H1 (cell line): ENCODE measurements at regions not wholly inside any gene's neighbourhood (a gene's known extent, or its start where the extent isn't known, plus 50 kb on each side); places are given as distances from the start of the nearest gene placed in this dataset.

ENCODE experiments used
- CTCF ChIA-PET: fragments of 300-600 bp; sonication (Branson Sonifier 250); formaldehyde crosslinking; loops from one replicate; lab custom pipeline; 2021; ENCODE audit not compliant: partially characterized antibody; lab: Charles Lee
- POLR2A ChIA-PET: fragments of 300-600 bp; sonication (Branson Sonifier 250); formaldehyde crosslinking; loops from one replicate; lab custom pipeline; 2021; ENCODE audit warnings: inconsistent platforms; ENCODE audit not compliant: partially characterized antibody; lab: Charles Lee
- DNase-seq, 2 experiments: peaks; one replicate each; pipeline versions ENCODE4 v3.0.0 to v3.0.0-alpha.2; 2010 to 2022; ENCODE audit warnings: low spot score in 2 of 2, low read depth in 1 of 2, mixed read lengths in 1 of 2
- FAIRE-seq: peaks from 2 replicates; lab custom pipeline; 2011; peaks lifted over from hg19 to GRCh38; lab: Jason Lieb, UNC
- H2AFZ ChIP-seq: 2 replicates; pipeline ENCODE4 v1.8.1; 2012; ENCODE audit warnings: low read length, inconsistent platforms
- H2AK5ac ChIP-seq: 2 replicates; pipeline ENCODE4 v1.6.1; 2013; ENCODE audit warnings: low read depth, low read length
- H2BK120ac ChIP-seq: replicated peaks from 2 replicates; pipeline ENCODE3; 2013; ENCODE audit warnings: low read depth, low read length, inconsistent platforms
- H2BK12ac ChIP-seq: 2 replicates; pipeline ENCODE4 v1.6.1; 2013; ENCODE audit warnings: low read depth, low read length
- H2BK15ac ChIP-seq: 2 replicates; pipeline ENCODE4 v1.6.1; 2013; ENCODE audit warnings: low read length
- H2BK20ac ChIP-seq: 2 replicates; pipeline ENCODE4 v1.6.1; 2013; ENCODE audit warnings: low read length
- H2BK5ac ChIP-seq: 2 replicates; pipeline ENCODE4 v1.6.1; 2013; ENCODE audit warnings: low read depth, low read length
- H3K14ac ChIP-seq: 2 replicates; pipeline ENCODE4 v1.6.1; 2013; ENCODE audit warnings: inconsistent platforms; ENCODE audit not compliant: insufficient read length
- H3K18ac ChIP-seq: 2 replicates; pipeline ENCODE4 v1.6.1; 2013; ENCODE audit warnings: low read length; ENCODE audit errors: extremely low read depth
- H3K23ac ChIP-seq: 2 replicates; pipeline ENCODE4 v1.6.1; 2013; ENCODE audit warnings: inconsistent platforms; ENCODE audit not compliant: insufficient read length
- H3K23me2 ChIP-seq: 2 replicates; pipeline ENCODE4 v1.6.1; 2013; ENCODE audit warnings: low read depth, low read length
- H3K27ac ChIP-seq: 2 replicates; pipeline ENCODE4 v1.6.1; 2011; ENCODE audit warnings: low read depth, low read length, inconsistent platforms
- H3K27me3 ChIP-seq, 4 experiments: replicated peaks in 1 of 4; 1 replicate in 1 of 4; 2 replicates in 3 of 4; pipeline versions ENCODE4 v1.6.1 to v1.8.1; 2011 to 2013; ENCODE audit warnings: low read length in 3 of 4, mild to moderate bottlenecking in 3 of 4, inconsistent platforms in 2 of 4, mixed read lengths in 2 of 4, moderate library complexity in 1 of 4; ENCODE audit not compliant: control insufficient read depth in 3 of 4, insufficient read depth in 3 of 4; ENCODE audit errors: extremely low read depth in 1 of 4
- H3K36me3 ChIP-seq, 4 experiments: 2 replicates each; pipeline versions ENCODE4 v1.6.1 to v1.8.1; 2011 to 2013; ENCODE audit warnings: mild to moderate bottlenecking in 4 of 4, low read length in 3 of 4, moderate library complexity in 2 of 4, control low read depth in 1 of 4, inconsistent platforms in 1 of 4; ENCODE audit not compliant: insufficient read depth in 4 of 4, control insufficient read depth in 2 of 4
- H3K4ac ChIP-seq: replicated peaks from 2 replicates; pipeline ENCODE3; 2013; ENCODE audit warnings: low read length, low read depth, mixed read lengths, inconsistent platforms; ENCODE audit not compliant: insufficient read length
- H3K4me1 ChIP-seq, 4 experiments: replicated peaks in 1 of 4; 1 replicate in 1 of 4; 2 replicates in 3 of 4; pipeline versions ENCODE4 v1.6.1 to v1.8.1; 2011 to 2013; ENCODE audit warnings: low read length in 3 of 4, inconsistent platforms in 2 of 4, mixed read lengths in 1 of 4; ENCODE audit not compliant: insufficient read depth in 4 of 4, control insufficient read depth in 3 of 4
- H3K4me2 ChIP-seq, 2 experiments: 2 replicates each; pipeline versions ENCODE4 v1.6.1 to v1.8.1; 2011 to 2013; ENCODE audit warnings: low read depth in 2 of 2, low read length in 2 of 2, control low read depth in 1 of 2, inconsistent platforms in 1 of 2, mild to moderate bottlenecking in 1 of 2; ENCODE audit not compliant: insufficient read depth in 1 of 2
- H3K4me3 ChIP-seq, 4 experiments: fragments of 200-600, 300-600 bp in 1 of 4; sonication (generic), shearing (Covaris generic), sonication (Bioruptor Twin) in 1 of 4; 2 replicates each; pipeline versions ENCODE4 v1.5.1 to v1.8.1; 2011 to 2016; ENCODE audit warnings: low read length in 4 of 4, low read depth in 3 of 4, control low read depth in 2 of 4, inconsistent platforms in 2 of 4, mild to moderate bottlenecking in 2 of 4, mixed read lengths in 1 of 4, moderate library complexity in 1 of 4; ENCODE audit not compliant: insufficient read depth in 2 of 4; ENCODE audit errors: extremely low read depth in 1 of 4
- H3K56ac ChIP-seq: replicated peaks from 2 replicates; pipeline ENCODE3; 2013; ENCODE audit warnings: low read depth, mild to moderate bottlenecking, mixed read lengths, low read length, inconsistent platforms; ENCODE audit not compliant: insufficient read length
- H3K79me1 ChIP-seq: 2 replicates; pipeline ENCODE4 v1.6.1; 2013; ENCODE audit warnings: low read depth, low read length, control low read depth
- H3K79me2 ChIP-seq, 2 experiments: 2 replicates each; pipeline versions ENCODE4 v1.6.1 to v1.8.1; 2012 to 2013; ENCODE audit warnings: low read length in 2 of 2, mild to moderate bottlenecking in 2 of 2, inconsistent platforms in 1 of 2; ENCODE audit not compliant: insufficient read depth in 2 of 2, control insufficient read depth in 1 of 2
- H3K9ac ChIP-seq, 4 experiments: replicated peaks in 1 of 4; 1 replicate in 1 of 4; 2 replicates in 3 of 4; pipeline versions ENCODE4 v1.6.1 to v1.8.1; 2011 to 2013; ENCODE audit warnings: low read depth in 3 of 4, low read length in 3 of 4, control low read depth in 2 of 4, mild to moderate bottlenecking in 2 of 4, moderate library complexity in 2 of 4, inconsistent platforms in 1 of 4; ENCODE audit errors: extremely low read depth in 1 of 4
- H3K9me3 ChIP-seq, 2 experiments: 2 replicates each; pipeline versions ENCODE4 v1.6.1 to v1.8.1; 2012 to 2013; ENCODE audit warnings: mild to moderate bottlenecking in 2 of 2, moderate library complexity in 2 of 2, control low read depth in 1 of 2, inconsistent platforms in 1 of 2, low read depth in 1 of 2, low read length in 1 of 2, mixed read lengths in 1 of 2; ENCODE audit not compliant: insufficient read depth in 2 of 2
- H4K20me1 ChIP-seq, 2 experiments: replicated peaks in 1 of 2; 2 replicates each; pipeline versions ENCODE3 to v1.8.1; 2011 to 2013; ENCODE audit warnings: inconsistent platforms in 2 of 2, low read length in 2 of 2, mild to moderate bottlenecking in 1 of 2; ENCODE audit not compliant: insufficient read depth in 2 of 2, control insufficient read depth in 1 of 2
- H4K5ac ChIP-seq: 2 replicates; pipeline ENCODE4 v1.6.1; 2013; ENCODE audit warnings: low read length, low read depth, mixed read lengths, inconsistent platforms; ENCODE audit not compliant: insufficient read length
- H4K8ac ChIP-seq: 2 replicates; pipeline ENCODE4 v1.8.0; 2013; ENCODE audit warnings: mild to moderate bottlenecking, moderate library complexity, low read length, inconsistent platforms; ENCODE audit not compliant: insufficient read depth; ENCODE audit errors: extremely low read depth
- H4K91ac ChIP-seq: replicated peaks from 2 replicates; pipeline ENCODE3; 2013; ENCODE audit warnings: low read length, mixed read lengths, inconsistent platforms; ENCODE audit not compliant: insufficient read length
- SIN3A ChIP-seq, 2 experiments: IDR thresholded peaks in 1 of 2; conservative IDR thresholded peaks in 1 of 2; 2 replicates each; pipeline ENCODE4 v1.6.1; 2011 to 2012; ENCODE audit warnings: low read length in 2 of 2, improper control_type of control experiment in 1 of 2, low read depth in 1 of 2, mild to moderate bottlenecking in 1 of 2
- WGBS, 2 experiments: shearing (Covaris generic) in 1 of 2; methylation state at CpG; one replicate each; pipeline versions ENCODE4 v1.1.6 to v1.1.7; 2013 to 2015; ENCODE audit warnings: low lambda C conversion rate in 2 of 2, mixed read lengths in 2 of 2, inconsistent platforms in 1 of 2, low coverage in 1 of 2, missing lambda C conversion rate in 1 of 2; ENCODE audit not compliant: insufficient replicate concordance in 2 of 2, insufficient coverage in 1 of 2, insufficient read length in 1 of 2; ENCODE audit errors: extremely low coverage in 1 of 2, missing lambda C conversion rate in 1 of 2; 5-methylcytosine and 5-hydroxymethylcytosine counted together

GRCh38 chr4:36516522-36517095 lies 235.2 kb downstream of the DTHD1 start:
- no peak overlapping the region for H2BK20ac ChIP-seq
- no peak overlapping the region for H2AK5ac ChIP-seq
- FAIRE-seq (no peak), DNase-seq (no peak)
- H3K4me1 ChIP-seq = no peaks in the 10 kb centered on the region
- POLR2A ChIA-PET = no interaction called here
- H3K79me2 ChIP-seq = no peaks in the 10 kb centered on the region
- H4K91ac ChIP-seq = no peak overlapping the region
- no peak overlapping the region for H3K14ac ChIP-seq
- no peak overlapping the region for H4K8ac ChIP-seq
- H3K4me2 ChIP-seq = no peak overlapping the region
- H3K23me2 ChIP-seq = no peaks in the 10 kb centered on the region
- no peak overlapping the region for H3K56ac ChIP-seq
- H4K5ac ChIP-seq = no peak overlapping the region
- CTCF ChIA-PET = no interaction called here
- H2BK120ac ChIP-seq = no peak overlapping the region
- H2BK12ac ChIP-seq = no peak overlapping the region
- no peak overlapping the region for H2AFZ ChIP-seq
- H2BK15ac ChIP-seq = no peak overlapping the region
- H3K23ac ChIP-seq = no peak overlapping the region
- no peaks in the 10 kb centered on the region for H4K20me1 ChIP-seq
- H3K79me1 ChIP-seq = no peaks in the 10 kb centered on the region
- H3K27me3 ChIP-seq = no peaks in the 10 kb centered on the region
- no peak overlapping the region for H2BK5ac ChIP-seq
- TF ChIP-seq SIN3A (conservative IDR thresholded peaks at IDR 0.05 in 1 of 2, IDR thresholded peaks at IDR 0.05 in 1 of 2; ENCODE audit: low read depth in 1 of 2, low read length in 2 of 2) = no peak
- no peak overlapping the region for H3K27ac ChIP-seq
- no peak overlapping the region for H3K4ac ChIP-seq
- no peaks in the 10 kb centered on the region for H3K36me3 ChIP-seq
- WGBS, 2 experiments = 92% methylated on average over 4 of the region's 4 CpGs; no CpG with 5 or more reads in 1 of the 2 experiments
- no peak overlapping the region for H3K18ac ChIP-seq
- no peaks in the 10 kb centered on the region for H3K9me3 ChIP-seq
- no peak overlapping the region for H3K4me3 ChIP-seq
- no peak overlapping the region for H3K9ac ChIP-seq
